Esophagus squamous epithelium (tissue), 5 donors: ENCODE measurements at regions not wholly inside any gene's neighbourhood (a gene's known extent, or its start where the extent isn't known, plus 50 kb on each side); places are given as distances from the start of the nearest gene placed in this dataset.

Experiments used
- DNase-seq: peaks from one replicate; lab custom pipeline; 2025; lab: John Stamatoyannopoulos, UW
- H3K27ac ChIP-seq, 4 donors: fragments of 200-600 bp; sonication (generic); one replicate each; pipeline ENCODE4 v1.5.1; 2016 to 2019; ENCODE audit warnings: mild to moderate bottlenecking in 1 of 4
- H3K27me3 ChIP-seq, 4 donors: fragments of 200-600 bp; sonication (generic); 1 replicate in 3 of 4; 2 replicates in 1 of 4; pipeline versions ENCODE4 v1.5.1 to v1.6.0; 2017 to 2021; ENCODE audit warnings: antibody characterized with exemption in 1 of 4
- H3K36me3 ChIP-seq, 3 donors: fragments of 200-600 bp; sonication (generic); one replicate each; pipeline ENCODE4 v1.5.1; 2016 to 2019
- H3K4me1 ChIP-seq, 3 donors: fragments of 200-600 bp; sonication (generic); one replicate each; pipeline ENCODE4 v1.5.1; 2017 to 2019
- H3K4me3 ChIP-seq, 4 donors: fragments of 200-600 bp; sonication (generic); 1 replicate in 3 of 4; 2 replicates in 1 of 4; pipeline ENCODE4 v1.5.1; 2016 to 2019; ENCODE audit warnings: mild to moderate bottlenecking in 2 of 4, moderate library complexity in 1 of 4
- H3K9me3 ChIP-seq, 3 donors: fragments of 200-600 bp; sonication (generic); one replicate each; pipeline ENCODE4 v1.5.1; 2016 to 2019
- CTCF ChIP-seq, 6 experiments: fragments of 450-650 bp in 4 of 6; fragments of 200-600 bp in 2 of 6; sonication (generic) in 2 of 6; IDR thresholded peaks; one replicate each; pipeline ENCODE4 v1.5.1; 2016 to 2019; ENCODE audit warnings: antibody characterized with exemption in 6 of 6, mild to moderate bottlenecking in 4 of 6, moderate library complexity in 4 of 6
- POLR2A ChIP-seq, 4 donors: fragments of 450-650 bp; IDR thresholded peaks; one replicate each; pipeline ENCODE4 v1.6.1; 2017; ENCODE audit warnings: antibody characterized with exemption in 4 of 4, mild to moderate bottlenecking in 4 of 4, moderate library complexity in 3 of 4
- WGBS, 2 donors: methylation state at CpG; one replicate each; pipeline ENCODE4 v1.1.5; 2018; 5-methylcytosine and 5-hydroxymethylcytosine counted together
- intact Hi-C: fragments of 100-400 bp; cut with DNase I; formaldehyde crosslinking; loops from one replicate; pipeline ENCODE4 v1.15.0; 2022
- donor health status: DM: yes; HTN: yes; CAD: no.

- peak overlapping the region in 3 of 4 donors; percentile 25 to 60 (median 51) for H3K27ac ChIP-seq
- H3K36me3 ChIP-seq: no peaks in the 10 kb centered on the region
- WGBS, 2 donors: 33 to 62% methylated on average over 5 of the region's 5 CpGs
- no peaks in the 10 kb centered on the region for H3K27me3 ChIP-seq
- intact Hi-C loops: no loop called here
- no peak overlapping the region for H3K4me3 ChIP-seq
- peaks cover 0 to 18% (median 0%) of the 10 kb centered on the region in 3 donors for H3K4me1 ChIP-seq
- no peaks in the 10 kb centered on the region for H3K9me3 ChIP-seq
- TF ChIP-seq CTCF (IDR thresholded peaks at IDR 0.05) (peak in 2 of 6 experiments; percentile 15 to 32), POLR2A (IDR thresholded peaks at IDR 0.05) (no peak)
- no peak for DNase-seq
Observed at GRCh38 chr11:11163236-11163635, 189.8 kb downstream of the CSNK2A3 start.

- H3K27ac ChIP-seq: no peak overlapping the region
- intact Hi-C loops: no loop called here
- WGBS, 2 donors: 75 to 80% methylated on average over 3 to 7 of the region's 7 CpGs
- H3K4me3 ChIP-seq: no peak overlapping the region
- no peaks in the 10 kb centered on the region for H3K9me3 ChIP-seq
- TF ChIP-seq POLR2A (IDR thresholded peaks at IDR 0.05) (no peak), CTCF (IDR thresholded peaks at IDR 0.05) (peak in 1 of 6 experiments; percentile 45)
- H3K27me3 ChIP-seq: no peaks in the 10 kb centered on the region
- H3K36me3 ChIP-seq: no peaks in the 10 kb centered on the region
- no peaks in the 10 kb centered on the region for H3K4me1 ChIP-seq
- no peak for DNase-seq
Observed at GRCh38 chr11:11157185-11157584, 195.9 kb downstream of the CSNK2A3 start.

GRCh38 chr11:11155962-11156815 is 196.9 kb downstream of the CSNK2A3 start:
- H3K4me1 ChIP-seq: no peaks in the 10 kb centered on the region
- 22 to 60% methylated on average over 7 to 17 of the region's 33 CpGs for WGBS, 2 donors
- H3K4me3 ChIP-seq: no peak overlapping the region
- H3K27me3 ChIP-seq: no peaks in the 10 kb centered on the region
- intact Hi-C loops: no loop called here
- no peaks in the 10 kb centered on the region for H3K36me3 ChIP-seq
- TF ChIP-seq CTCF (IDR thresholded peaks at IDR 0.05): peak in 2 of 6 experiments; percentile 23 to 38
- TF ChIP-seq POLR2A (IDR thresholded peaks at IDR 0.05): no peak
- DNase-seq: no peak
- no peaks in the 10 kb centered on the region for H3K9me3 ChIP-seq
- H3K27ac ChIP-seq: no peak overlapping the region

- Histone ChIP-seq H3K4me1 (peaks cover 0 to 11% (median 10%) of the 10 kb centered on the region in 3 donors), H3K4me3 (no peak overlapping the region), H3K9me3 (no peaks in the 10 kb centered on the region), H3K36me3 (no peaks in the 10 kb centered on the region), H3K27ac (no peak overlapping the region), H3K27me3 (no peaks in the 10 kb centered on the region)
- TF ChIP-seq CTCF (IDR thresholded peaks at IDR 0.05): no peak
- no peak for TF ChIP-seq POLR2A (IDR thresholded peaks at IDR 0.05)
- intact Hi-C loops: no loop called here
- DNase-seq: no peak
- 88 to 94% methylated on average over 4 of the region's 4 CpGs for WGBS, 2 donors
Observed at GRCh38 chr11:11152877-11153276, 200.2 kb downstream of the CSNK2A3 start.

- no peaks in the 10 kb centered on the region for H3K36me3 ChIP-seq
- no peaks in the 10 kb centered on the region for H3K27me3 ChIP-seq
- 64 to 83% methylated on average over 5 to 8 of the region's 8 CpGs for WGBS, 2 donors
- H3K9me3 ChIP-seq: no peaks in the 10 kb centered on the region
- peaks cover 0 to 24% (median 10%) of the 10 kb centered on the region in 3 donors for H3K4me1 ChIP-seq
- no peak overlapping the region for H3K27ac ChIP-seq
- intact Hi-C loops: no loop called here
- TF ChIP-seq CTCF (IDR thresholded peaks at IDR 0.05): no peak
- no peak for TF ChIP-seq POLR2A (IDR thresholded peaks at IDR 0.05)
- H3K4me3 ChIP-seq: no peak overlapping the region
- DNase-seq: no peak
Observed at GRCh38 chr11:11149671-11150459, 203.2 kb downstream of the CSNK2A3 start.
